Caki2 (cell line): ENCODE measurements at regions not wholly inside any gene's neighbourhood (a gene's known extent, or its start where the extent isn't known, plus 50 kb on each side); places are given as distances from the start of the nearest gene placed in this dataset.

Experiments
- DNase-seq: peaks from one replicate; pipeline ENCODE4 v3.0.0-alpha.2; 2015; ENCODE audit warnings: low read depth
- in situ Hi-C: cut with HindIII; loops from 2 replicates; pipeline ENCODE4 v1.10.0; 2016; ENCODE audit warnings: low sequenced_read_pairs, low pct_unique_long_range_greater_than_20kb, mixed read lengths

DNA sequence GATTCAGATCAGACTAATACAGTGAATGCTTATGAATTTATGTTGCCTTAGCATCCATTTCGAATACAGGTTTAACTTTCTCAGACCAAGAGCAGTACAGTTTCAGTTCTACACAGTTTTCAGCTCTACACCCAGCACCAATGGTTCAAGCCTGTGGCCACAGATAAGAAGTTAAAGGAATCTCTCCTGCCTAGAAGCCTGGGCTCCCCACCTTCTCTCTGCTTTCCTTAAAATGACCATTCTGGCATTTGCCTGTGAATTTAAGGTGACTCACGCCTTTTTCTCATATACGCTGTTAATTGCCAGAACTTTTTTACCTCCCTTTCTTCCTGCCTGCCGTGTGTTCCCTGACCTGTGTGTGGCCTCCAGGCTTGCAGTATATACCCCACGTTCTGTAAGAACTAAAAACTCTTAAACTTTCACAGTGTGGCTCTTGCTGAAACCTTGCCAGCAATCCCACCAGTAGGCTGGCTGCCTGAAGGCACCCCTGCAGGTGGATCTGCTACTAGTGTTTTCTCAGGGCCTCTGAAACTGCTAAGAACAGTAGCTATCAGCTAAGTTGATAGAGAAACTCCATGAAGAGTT is 692.8 kb upstream of the CDH18 start:
- in situ Hi-C loops, result no loop called here
- no peak for DNase-seq

DNA sequence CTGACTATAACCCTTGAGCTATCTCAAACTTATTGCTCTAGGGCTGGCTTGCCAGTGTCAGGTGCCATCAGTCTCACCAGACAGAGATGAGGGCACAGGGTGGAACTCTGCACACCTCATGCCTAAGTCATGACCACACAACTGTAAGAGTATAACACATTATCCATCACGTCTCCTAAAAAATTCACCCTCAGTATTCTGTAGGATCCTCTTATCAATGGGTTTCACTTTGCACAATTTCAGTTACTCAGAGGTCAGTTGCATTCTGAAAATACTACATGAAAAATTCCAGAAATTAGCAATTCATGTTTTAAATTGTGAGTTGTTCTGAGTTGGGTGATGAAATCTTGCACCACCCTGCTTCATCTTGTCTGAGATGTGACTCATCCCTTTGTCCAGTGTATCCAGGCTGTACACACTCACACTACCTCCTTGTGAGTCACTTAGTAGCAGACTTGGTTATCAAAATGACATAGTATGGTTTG is 690.9 kb upstream of the CDH18 start:
- DNase-seq, result peak; percentile 57
- in situ Hi-C loops, result no loop called here

- in situ Hi-C loops, result no loop called here
Observed at GRCh38 chr5:20678386-20678785, 690.4 kb upstream of the CDH18 start.

DNA sequence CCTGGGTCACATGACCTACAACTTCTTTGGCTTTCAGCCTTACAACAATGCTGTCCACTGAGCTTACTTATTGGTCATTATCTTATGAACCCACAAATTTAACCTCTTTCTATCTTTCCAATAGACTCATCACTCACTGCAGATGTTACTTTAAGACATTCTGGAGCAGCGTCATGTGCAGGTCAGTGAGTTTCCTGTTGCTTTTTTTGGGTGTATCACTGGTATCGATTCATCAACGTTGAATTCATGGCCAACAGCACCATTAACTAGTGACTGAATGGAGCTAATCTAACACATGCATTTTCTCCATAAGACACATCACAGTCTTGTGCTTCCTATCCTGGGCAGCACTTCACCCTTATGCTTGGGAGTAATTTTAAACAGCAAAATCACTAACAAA is 672.6 kb upstream of the CDH18 start:
- DNase-seq, result no peak
- in situ Hi-C loops, result no loop called here

More at GRCh38 chr5:20678386-20678785, 690.4 kb upstream of the CDH18 start:
- no peak for DNase-seq

DNA sequence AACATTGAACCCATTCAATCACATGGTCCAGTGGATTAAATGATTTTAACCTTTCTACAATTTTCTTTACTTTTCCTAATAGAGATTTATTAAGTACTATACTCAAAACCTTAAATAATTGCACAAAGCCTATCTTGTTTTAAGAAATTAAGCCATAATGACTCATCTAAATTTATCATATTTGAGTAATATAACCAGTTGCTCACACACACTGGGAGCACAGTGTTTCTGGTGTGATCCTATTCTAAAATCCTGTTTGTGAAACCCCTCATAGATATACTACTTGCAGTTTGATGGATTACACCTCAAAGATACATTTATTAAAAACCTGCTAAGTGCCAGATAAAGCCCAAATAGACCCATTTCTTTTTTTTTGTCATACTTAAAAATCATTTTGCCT is 668.3 kb upstream of the CDH18 start:
- no peak for DNase-seq
- in situ Hi-C loops, result no loop called here

- in situ Hi-C loops, result no loop called here
Observed at GRCh38 chr5:20655211-20655610, 667.2 kb upstream of the CDH18 start.

GRCh38 chr5:20654746-20655145 is 666.7 kb upstream of the CDH18 start:
- DNase-seq, result no peak
- in situ Hi-C loops, result no loop called here

More at GRCh38 chr5:20655211-20655610, 667.2 kb upstream of the CDH18 start:
- DNase-seq, result no peak

DNA sequence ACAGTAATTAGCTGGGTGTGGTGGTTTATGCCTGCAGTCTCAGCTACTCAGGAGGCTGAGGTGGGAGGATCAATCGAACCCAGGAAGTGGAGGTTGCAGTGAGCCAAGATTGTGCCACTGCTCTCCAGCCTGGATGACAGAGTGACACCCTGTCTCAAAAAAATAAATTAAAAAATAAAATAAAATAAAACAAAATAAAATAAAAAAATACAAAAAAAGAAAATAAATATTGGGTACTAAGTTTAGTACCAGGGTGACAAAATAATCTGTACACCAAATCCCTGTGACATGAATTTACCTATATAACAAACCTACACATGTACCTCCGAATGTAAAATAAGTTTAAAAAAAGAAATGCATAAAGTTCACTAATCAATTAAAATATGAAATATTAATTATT is 666.0 kb upstream of the CDH18 start:
- in situ Hi-C loops, result no loop called here
- DNase-seq, result no peak

GRCh38 chr5:20649966-20650365 is 662.0 kb upstream of the CDH18 start:
- no peak for DNase-seq
- in situ Hi-C loops, result no loop called here

DNA sequence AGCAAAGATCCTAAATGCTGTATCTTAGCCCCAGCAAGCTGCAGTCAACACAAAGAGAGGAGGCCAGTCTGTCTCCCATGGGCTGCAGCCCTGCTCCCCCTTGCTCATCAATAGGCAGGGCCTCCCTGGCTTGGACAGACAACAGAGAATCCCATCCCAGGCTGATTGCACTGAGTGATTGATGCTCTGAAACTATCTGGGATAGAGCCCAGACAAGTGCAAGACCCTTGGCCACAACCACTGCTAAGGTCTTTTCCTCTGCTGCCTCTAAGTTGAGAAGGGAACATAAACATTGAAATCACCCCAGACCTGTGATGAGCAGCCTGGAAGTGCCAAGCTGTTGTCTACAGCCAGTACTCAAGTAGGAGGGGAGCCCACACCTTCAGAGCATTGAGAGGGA is 661.0 kb upstream of the CDH18 start:
- in situ Hi-C loops, result no loop called here
- no peak for DNase-seq

DNA sequence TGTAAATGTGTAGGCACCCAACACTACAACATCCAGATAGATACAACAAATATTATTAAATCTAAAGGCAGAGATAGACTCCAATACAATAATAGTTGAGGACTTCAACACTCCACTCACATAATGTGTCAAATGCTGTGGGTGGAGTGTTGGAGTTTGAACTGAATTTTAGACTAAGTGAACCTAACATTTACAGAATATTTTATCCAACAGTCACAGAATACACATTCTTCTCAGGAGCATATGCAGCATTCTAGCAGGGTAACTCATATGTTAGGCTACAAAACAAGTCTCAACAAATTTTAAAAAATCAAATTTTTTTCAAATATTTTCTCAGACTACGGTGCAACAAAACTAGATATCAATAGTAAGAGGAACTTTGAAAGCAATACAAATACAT is 648.7 kb upstream of the CDH18 start:
- in situ Hi-C loops, result no loop called here
- DNase-seq, result no peak

DNA sequence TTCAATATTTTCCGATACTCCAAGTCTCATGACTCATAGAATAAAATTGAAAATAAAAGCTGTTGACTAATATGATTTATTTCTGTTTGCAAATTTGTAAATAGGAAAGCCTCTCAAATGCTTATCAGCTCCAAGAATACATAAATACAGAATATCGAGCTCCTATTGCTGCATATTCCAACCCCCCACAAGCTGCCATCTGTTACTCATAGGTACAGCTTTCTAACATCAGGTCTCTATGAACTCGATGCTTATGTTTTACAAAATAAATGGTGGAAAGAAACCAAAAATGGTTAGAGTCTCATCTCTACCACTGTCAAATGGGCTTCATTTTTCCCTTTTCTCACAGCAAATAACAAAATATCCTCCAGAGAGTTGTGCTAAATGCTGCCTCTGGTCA is 631.6 kb upstream of the CDH18 start:
- no peak for DNase-seq
- in situ Hi-C loops, result no loop called here

GRCh38 chr5:20618340-20618739 is 630.3 kb upstream of the CDH18 start:
- in situ Hi-C loops, result no loop called here

GRCh38 chr5:20617841-20618240 is 629.8 kb upstream of the CDH18 start:
- in situ Hi-C loops, result no loop called here
- DNase-seq, result no peak

More at GRCh38 chr5:20618340-20618739, 630.3 kb upstream of the CDH18 start:
- DNase-seq, result no peak

DNA sequence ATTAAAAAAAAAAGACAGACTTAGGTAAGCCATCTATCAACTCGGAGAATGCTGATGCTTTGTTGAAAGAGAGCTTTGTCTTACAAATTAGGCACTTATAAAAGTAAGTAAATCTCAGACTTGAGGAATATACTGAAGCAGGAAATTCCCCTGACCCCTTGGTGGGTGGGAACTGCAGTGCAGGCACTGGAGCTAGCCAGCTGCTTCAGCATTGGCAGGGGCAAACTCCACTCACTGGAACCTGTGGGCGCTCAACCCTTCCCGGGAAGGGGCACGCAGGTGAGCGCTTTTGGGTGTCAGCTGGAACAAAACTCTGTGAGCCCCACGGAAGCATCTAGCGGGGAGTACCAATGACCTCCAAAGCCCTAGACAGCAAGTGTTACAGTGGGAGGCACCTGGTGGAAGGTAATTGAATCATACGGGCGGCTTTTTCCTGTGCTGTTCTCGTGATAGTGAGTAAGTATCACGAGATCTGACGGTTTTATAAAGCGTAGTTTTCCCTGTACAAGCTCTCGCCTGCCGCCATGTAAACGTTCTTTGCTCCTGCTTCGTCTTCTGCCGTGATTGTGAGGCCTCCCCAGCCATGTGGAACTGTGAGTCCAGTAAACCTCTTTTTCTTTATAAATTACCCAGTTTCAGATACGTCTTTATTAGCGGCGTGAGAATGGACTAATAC is 628.0 kb upstream of the CDH18 start:
- in situ Hi-C loops, result no loop called here
- DNase-seq, result no peak

GRCh38 chr5:20611620-20612019 is 623.6 kb upstream of the CDH18 start:
- in situ Hi-C loops, result no loop called here
- no peak for DNase-seq

GRCh38 chr5:20610681-20611080 is 622.7 kb upstream of the CDH18 start:
- in situ Hi-C loops, result no loop called here
- DNase-seq, result no peak

- no peak for DNase-seq
- in situ Hi-C loops, result no loop called here
Observed at GRCh38 chr5:20609126-20609525, 621.1 kb upstream of the CDH18 start.

DNA sequence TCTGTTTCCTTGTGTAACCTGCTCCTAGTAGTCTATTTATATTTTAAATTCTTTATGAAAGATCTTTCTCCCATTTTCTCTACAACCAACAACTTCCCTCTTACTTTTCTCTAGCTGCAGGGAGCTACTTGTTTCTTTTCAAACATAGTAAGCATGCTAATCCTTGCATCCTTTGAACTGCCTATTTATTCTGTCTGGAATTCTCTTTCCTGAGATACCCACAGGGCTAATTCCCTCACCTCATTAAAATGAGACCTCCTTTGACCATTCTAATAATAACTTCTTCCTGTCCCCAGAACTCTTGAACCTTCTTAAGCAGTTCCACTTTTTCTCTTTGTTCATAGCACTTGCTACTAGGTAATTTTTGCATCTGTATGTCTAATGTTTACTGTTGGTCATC is 620.6 kb upstream of the CDH18 start:
- in situ Hi-C loops, result no loop called here
- no peak for DNase-seq
